ENCODE measurements at regions not wholly inside any gene's neighbourhood (a gene's known extent, or its start where the extent isn't known, plus 50 kb on each side); places are given as distances from the start of the nearest gene placed in this dataset.
"Not testable (repeated sequence)": the region's sequence is repeated elsewhere in the genome, so short reads cannot be mapped to it uniquely, and the experiment has no call there.

DNA sequence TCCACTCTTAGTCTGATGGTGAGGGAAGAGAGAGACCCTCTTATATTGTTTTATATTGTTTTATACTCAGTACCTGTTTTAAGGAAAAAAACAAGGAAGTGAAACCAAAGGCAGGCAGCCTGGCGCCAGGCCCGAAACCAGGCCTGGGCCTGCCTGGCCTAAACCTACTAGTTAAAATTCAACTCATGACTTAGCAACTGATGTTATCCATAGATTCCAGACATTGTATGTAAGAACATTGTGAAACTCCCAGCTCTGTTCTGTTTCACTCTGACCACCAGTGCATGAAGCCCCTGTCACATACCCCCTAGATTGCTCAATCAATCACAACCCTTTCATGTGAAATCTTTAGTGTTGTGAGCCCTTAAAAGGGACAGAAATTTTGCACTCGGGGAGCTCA is 1226.7 kb downstream of the ROBO2 start:
- TF ChIP-seq, protein P1, sequence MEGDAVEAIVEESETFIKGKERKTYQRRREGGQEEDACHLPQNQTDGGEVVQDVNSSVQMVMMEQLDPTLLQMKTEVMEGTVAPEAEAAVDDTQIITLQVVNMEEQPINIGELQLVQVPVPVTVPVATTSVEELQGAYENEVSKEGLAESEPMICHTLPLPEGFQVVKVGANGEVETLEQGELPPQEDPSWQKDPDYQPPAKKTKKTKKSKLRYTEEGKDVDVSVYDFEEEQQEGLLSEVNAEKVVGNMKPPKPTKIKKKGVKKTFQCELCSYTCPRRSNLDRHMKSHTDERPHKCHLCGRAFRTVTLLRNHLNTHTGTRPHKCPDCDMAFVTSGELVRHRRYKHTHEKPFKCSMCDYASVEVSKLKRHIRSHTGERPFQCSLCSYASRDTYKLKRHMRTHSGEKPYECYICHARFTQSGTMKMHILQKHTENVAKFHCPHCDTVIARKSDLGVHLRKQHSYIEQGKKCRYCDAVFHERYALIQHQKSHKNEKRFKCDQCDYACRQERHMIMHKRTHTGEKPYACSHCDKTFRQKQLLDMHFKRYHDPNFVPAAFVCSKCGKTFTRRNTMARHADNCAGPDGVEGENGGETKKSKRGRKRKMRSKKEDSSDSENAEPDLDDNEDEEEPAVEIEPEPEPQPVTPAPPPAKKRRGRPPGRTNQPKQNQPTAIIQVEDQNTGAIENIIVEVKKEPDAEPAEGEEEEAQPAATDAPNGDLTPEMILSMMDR (conservative IDR thresholded peaks at IDR 0.05 in 1 of 2, IDR thresholded peaks at IDR 0.05 in 1 of 2; ENCODE audit: low read depth in 1 of 2, low read length in 2 of 2), result not testable (repeated sequence)
- TF ChIP-seq EZH2 (IDR thresholded peaks at IDR 0.05; ENCODE audit: low read length, missing control alignments), result not testable (repeated sequence)

Data from fibroblast of lung (primary cell).